GM12872 (cell line): ENCODE measurements at regions not wholly inside any gene's neighbourhood (a gene's known extent, or its start where the extent isn't known, plus 50 kb on each side); places are given as distances from the start of the nearest gene placed in this dataset.

Experiments used
- TF ChIP-seq, protein P1 (sequence below): IDR thresholded peaks from 3 replicates; pipeline ENCODE4 v1.5.1; 2011; ENCODE audit warnings: low read depth, mild to moderate bottlenecking, low read length, moderate library complexity; ENCODE audit not compliant: insufficient read depth

DNA sequence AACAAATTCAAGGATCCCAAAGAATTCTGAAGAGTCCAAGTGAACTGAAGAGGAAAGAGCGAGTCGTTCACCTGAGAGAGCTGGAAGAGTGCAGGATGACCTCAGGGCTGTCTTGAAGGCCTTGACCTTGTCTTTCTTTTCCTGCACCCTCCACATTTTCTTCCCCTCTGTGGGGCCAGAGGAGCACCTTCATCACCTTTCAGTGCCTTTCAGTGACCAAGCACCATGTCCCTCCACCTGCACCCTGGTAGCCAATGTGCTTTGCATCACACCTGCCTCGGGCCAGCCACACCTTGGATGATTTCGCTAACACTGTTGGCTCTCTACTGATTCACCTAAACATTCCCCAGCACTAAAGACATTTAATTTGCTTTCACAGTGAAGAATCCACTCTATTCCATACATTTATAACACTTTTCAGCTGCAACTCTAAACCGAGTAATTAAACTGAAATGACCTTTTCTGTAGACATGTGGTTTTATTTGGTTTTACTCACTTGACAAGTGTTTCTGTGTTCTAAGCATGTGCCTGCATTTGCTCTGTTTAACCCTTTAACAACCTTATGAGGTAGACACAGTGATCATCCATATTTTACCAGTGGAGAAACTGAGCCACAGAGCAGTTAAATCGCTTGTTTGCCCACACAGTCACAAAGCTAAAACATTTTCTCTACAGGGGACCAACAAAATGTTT is 121.3 kb upstream of the CST7 start:
- TF ChIP-seq, protein P1, sequence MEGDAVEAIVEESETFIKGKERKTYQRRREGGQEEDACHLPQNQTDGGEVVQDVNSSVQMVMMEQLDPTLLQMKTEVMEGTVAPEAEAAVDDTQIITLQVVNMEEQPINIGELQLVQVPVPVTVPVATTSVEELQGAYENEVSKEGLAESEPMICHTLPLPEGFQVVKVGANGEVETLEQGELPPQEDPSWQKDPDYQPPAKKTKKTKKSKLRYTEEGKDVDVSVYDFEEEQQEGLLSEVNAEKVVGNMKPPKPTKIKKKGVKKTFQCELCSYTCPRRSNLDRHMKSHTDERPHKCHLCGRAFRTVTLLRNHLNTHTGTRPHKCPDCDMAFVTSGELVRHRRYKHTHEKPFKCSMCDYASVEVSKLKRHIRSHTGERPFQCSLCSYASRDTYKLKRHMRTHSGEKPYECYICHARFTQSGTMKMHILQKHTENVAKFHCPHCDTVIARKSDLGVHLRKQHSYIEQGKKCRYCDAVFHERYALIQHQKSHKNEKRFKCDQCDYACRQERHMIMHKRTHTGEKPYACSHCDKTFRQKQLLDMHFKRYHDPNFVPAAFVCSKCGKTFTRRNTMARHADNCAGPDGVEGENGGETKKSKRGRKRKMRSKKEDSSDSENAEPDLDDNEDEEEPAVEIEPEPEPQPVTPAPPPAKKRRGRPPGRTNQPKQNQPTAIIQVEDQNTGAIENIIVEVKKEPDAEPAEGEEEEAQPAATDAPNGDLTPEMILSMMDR = no peak

DNA sequence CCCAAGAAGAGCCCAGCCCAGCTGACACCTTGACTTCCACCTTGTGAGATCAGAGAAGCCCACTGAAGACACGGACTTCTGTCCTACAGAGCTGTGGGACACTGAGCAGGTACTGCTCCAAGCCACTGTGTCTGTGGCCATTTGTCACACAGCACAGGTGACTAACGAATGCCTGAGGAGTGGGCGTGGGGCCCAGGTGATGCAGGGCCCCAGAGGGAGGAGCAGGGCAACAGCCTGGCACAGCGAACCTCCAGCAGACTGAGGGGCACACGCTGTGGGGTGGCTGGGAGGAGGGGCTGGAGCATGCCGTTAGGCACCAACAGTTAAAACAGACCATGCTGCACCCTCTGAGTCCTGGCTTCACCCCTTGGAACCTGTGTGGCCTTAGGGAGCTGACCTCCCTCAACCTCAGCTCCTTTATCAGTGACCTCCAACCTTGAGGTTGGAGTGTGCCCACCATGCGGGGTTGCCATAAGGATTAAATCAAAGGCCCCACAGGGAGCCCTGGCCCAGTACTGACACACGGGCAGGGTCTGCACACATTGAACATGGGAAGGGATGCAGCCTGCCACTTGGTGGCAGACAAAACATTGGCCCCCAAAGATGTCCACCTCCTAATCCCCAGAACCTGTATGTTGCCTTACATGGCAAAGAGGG is 119.9 kb upstream of the CST7 start:
- TF ChIP-seq, protein P1 = no peak

DNA sequence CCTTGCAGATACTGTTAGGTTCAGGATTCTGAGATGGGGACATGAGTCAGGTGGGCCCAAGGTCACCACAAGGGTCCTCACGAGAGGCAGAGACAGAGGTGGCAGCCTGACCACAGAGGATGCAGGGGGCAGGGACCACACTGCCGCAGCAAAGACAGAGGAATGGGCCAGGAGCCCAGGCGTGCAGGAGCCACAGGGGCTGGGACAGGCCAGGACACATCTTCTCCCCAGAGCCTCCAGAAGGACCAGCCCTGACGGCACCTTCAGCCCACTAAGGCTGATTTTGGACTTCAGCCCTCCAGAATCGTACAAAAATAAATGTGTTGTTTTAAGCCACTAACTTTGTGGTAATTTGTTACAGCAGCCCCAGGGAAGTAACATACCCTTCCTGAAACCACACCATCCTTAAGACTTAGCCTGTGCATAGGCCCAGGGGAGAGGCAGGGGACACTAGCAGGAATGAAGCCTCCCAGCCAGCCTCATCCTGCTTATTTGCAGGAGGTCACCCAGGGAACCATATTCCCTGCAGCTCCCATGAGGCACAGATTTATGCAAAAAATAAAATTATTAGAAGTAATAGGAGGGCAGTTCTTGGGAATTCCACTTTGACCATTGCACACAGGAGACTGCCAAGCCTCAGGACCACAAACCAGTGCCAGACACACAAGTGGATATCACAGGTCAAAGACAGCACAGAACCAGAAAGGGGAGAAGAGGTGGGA is 119.3 kb upstream of the CST7 start:
- TF ChIP-seq, protein P1 = no peak

DNA sequence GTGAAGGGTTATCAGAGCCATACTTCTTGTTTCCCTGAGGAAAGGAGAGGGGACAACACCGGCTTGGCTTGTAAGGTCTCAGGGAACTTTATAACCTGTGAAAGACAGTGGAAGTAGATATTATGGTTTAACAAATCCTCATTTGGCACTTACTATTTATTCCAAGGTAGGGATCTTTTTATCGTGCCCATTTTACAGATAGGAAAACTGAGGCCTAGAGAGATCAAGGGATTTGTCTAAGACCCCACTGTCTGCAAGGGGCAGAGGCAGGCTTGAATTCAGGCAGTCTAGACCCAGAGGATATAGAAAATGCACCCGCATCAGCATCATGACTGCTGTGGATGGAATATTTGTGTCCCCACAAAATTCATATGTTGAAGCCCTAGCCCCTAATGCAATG is 118.4 kb upstream of the CST7 start:
- TF ChIP-seq, protein P1 = no peak

DNA sequence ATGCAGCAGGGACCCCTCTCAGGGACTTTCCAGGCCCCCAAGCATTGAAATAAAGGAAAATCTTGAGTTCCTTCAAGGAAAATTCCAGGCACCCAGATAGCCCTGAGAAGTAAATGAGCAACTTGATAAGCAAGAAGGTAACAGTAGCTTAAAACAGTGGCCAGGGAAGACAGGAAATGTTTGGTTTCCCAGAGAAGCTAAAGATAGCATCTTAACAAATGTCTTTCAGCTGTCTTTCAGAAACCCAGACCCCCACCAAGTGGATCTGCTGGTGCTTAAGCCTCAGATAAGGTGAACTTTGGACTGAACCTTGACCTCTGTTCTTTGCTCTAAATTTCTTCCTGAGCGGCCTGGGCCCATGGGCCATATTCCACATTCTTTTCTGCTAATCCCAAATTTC is 117.8 kb upstream of the CST7 start:
- TF ChIP-seq, protein P1 = no peak

DNA sequence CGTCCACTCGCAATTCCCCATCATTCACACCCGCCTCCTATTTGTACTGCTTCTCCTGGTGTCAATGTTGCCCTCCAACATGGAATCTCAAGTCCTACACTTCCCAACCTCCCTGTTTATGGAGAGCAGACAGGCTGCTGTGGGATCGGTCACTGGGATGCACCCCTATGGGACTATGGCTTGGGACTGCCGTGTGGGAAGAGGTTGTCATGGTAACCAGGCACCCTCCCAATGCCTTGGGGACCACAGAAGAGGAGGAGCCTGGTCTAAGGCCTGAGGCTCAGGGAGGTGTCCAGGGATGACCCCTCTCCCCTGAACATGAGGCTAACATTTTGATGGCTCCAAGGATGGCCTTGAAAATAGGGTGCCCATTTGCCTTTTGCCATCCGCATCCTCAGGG is 116.6 kb upstream of the CST7 start:
- TF ChIP-seq, protein P1 = no peak

DNA sequence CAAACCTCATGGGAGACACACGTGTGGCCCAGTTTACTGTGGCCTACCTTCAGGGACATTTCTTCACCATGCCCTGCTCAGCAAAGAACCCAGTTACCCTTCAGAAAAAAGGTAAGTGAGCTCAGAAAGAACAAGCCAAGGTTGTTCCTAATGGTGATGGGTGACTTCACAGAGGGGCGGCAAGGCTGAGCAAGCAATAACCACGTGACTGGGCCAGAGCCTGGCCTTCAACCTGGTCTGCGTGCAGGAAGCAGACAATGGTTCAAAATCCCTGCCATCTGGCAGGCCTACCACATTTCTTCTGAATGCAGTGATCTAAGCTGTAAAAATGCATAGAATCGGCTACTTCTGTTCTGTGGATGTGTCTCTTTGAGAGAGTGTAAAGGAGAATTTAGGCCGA is 115.5 kb upstream of the CST7 start:
- TF ChIP-seq, protein P1 = no peak
